AG04450 (cell line): ENCODE measurements at regions not wholly inside any gene's neighbourhood (a gene's known extent, or its start where the extent isn't known, plus 50 kb on each side); places are given as distances from the start of the nearest gene placed in this dataset.

ENCODE experiments used
- CTCF ChIA-PET: fragments of 300-600, 350-600 bp; formaldehyde crosslinking; extraction: SDS; loops from one replicate; lab custom pipeline; 2022; ENCODE audit warnings: antibody characterized with exemption, inconsistent platforms; lab: Charles Lee
- POLR2A ChIA-PET: fragments of 350-600 bp; formaldehyde crosslinking; extraction: SDS; loops from one replicate; lab custom pipeline; 2021; ENCODE audit warnings: antibody characterized with exemption, inconsistent platforms; lab: Yijun Ruan, JAX
- DNase-seq: peaks from one replicate; pipeline ENCODE4 v3.0.0-alpha.2; 2011; ENCODE audit warnings: low read depth, low spot score
- H3K27ac ChIP-seq: one replicate; pipeline ENCODE4 v1.5.1; 2012; ENCODE audit warnings: low read depth, low read length, control low read depth
- H3K27me3 ChIP-seq: one replicate; pipeline ENCODE4 v1.6.0; 2012; ENCODE audit warnings: low read length; ENCODE audit not compliant: control insufficient read depth, insufficient read depth
- H3K4me3 ChIP-seq: 2 replicates; pipeline ENCODE4 v1.5.1; 2011; ENCODE audit warnings: mild to moderate bottlenecking, low read depth, low read length, control low read depth
- H3K9me3 ChIP-seq: 2 replicates; pipeline ENCODE4 v1.5.1; 2012; ENCODE audit warnings: low read length; ENCODE audit not compliant: control insufficient read depth, insufficient read depth
- CTCF ChIP-seq: IDR thresholded peaks from 2 replicates; pipeline ENCODE4 v1.5.1; 2011; ENCODE audit warnings: low read depth, low read length, control low read depth, inconsistent platforms

GRCh38 chr2:163171786-163172530 lies 333.4 kb upstream of the KCNH7 start:
- no peak overlapping the region for H3K4me3 ChIP-seq
- no peak overlapping the region for H3K27ac ChIP-seq
- no peaks in the 10 kb centered on the region for H3K27me3 ChIP-seq
- no peak for DNase-seq
- H3K9me3 ChIP-seq: no peaks in the 10 kb centered on the region
- POLR2A ChIA-PET: no interaction called here
- TF ChIP-seq CTCF: no peak
- CTCF ChIA-PET: interaction anchor here (0.7 to 8.1 kb wide), 5 partner anchors 9 to 1435 kb away, joined by 3 to 148 read pairs (median 4); no protein-coding TSS in a partner anchor

GRCh38 chr2:163157891-163158496 lies 319.4 kb upstream of the KCNH7 start:
- Histone ChIP-seq H3K27me3 (no peaks in the 10 kb centered on the region), H3K9me3 (no peaks in the 10 kb centered on the region), H3K4me3 (no peak overlapping the region), H3K27ac (no peak overlapping the region)
- CTCF ChIA-PET: interaction anchor here (1.3 to 8.2 kb wide), 6 partner anchors 12 to 1321 kb away, joined by 3 to 117 read pairs (median 6); no protein-coding TSS in a partner anchor
- POLR2A ChIA-PET: interaction anchor here (0.6 kb wide), 1 partner anchor 1278 kb away, joined by 3 read pairs; no protein-coding TSS in a partner anchor
- peak; percentile 65 for DNase-seq
- TF ChIP-seq CTCF: no peak

GRCh38 chr2:163157411-163157810 lies 318.8 kb upstream of the KCNH7 start:
- CTCF ChIA-PET: interaction anchor here (0.6 to 8.2 kb wide), 8 partner anchors 13 to 1321 kb away, joined by 3 to 117 read pairs (median 6); no protein-coding TSS in a partner anchor
- DNase-seq: peak; percentile 11
- no peak for TF ChIP-seq CTCF

DNA sequence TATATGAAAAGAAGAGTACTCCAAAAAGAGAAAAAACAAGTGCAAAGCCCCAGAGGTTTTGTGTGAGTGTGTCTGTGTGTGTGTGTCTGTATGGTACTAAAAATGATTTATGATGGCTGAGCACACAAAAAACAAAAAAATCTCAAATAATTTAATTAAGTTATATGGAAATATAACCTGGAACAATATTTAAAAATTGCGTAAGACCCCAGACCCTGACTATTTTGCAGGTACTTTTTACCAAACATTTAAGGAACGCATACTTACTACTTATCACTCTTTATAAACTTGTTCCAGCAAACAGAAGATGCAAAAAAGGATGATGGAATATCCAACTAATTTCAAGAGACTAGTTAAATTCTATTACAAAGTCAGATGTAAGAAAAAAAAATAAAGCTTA lies 317.4 kb upstream of the KCNH7 start:
- ChIA-PET CTCF (interaction anchor here (1.0 to 8.2 kb wide), 15 partner anchors 9 to 1405 kb away, joined by 3 to 117 read pairs (median 5); no protein-coding TSS in a partner anchor), POLR2A (no interaction called here)
- no peak for DNase-seq
- no peak overlapping the region for H3K4me3 ChIP-seq
- H3K9me3 ChIP-seq: no peaks in the 10 kb centered on the region
- no peak overlapping the region for H3K27ac ChIP-seq
- H3K27me3 ChIP-seq: no peaks in the 10 kb centered on the region
- no peak for TF ChIP-seq CTCF

More at GRCh38 chr2:163157411-163157810, 318.8 kb upstream of the KCNH7 start:
- Histone ChIP-seq H3K27me3 (no peaks in the 10 kb centered on the region), H3K27ac (peak overlapping the region; percentile 69), H3K4me3 (no peak overlapping the region), H3K9me3 (no peaks in the 10 kb centered on the region)
- POLR2A ChIA-PET: no interaction called here
